Choroid plexus epithelial cell (primary cell): ENCODE measurements at regions not wholly inside any gene's neighbourhood (a gene's known extent, or its start where the extent isn't known, plus 50 kb on each side); places are given as distances from the start of the nearest gene placed in this dataset.

ENCODE experiments used
- DNase-seq: peaks from one replicate; pipeline ENCODE4 v3.0.0-alpha.2; 2010; ENCODE audit warnings: low read depth
- H3K4me3 ChIP-seq: 2 replicates; pipeline ENCODE4 v1.5.1; 2011; ENCODE audit warnings: low read depth, mild to moderate bottlenecking, control low read depth, low read length, moderate library complexity
- CTCF ChIP-seq: conservative IDR thresholded peaks from 2 replicates; pipeline ENCODE4 v1.5.1; 2011; ENCODE audit warnings: low read depth, mild to moderate bottlenecking, control low read depth, inconsistent platforms, low read length, moderate library complexity

- DNase-seq: no peak
- H3K4me3 ChIP-seq: no peak overlapping the region
- no peak for TF ChIP-seq CTCF
These were observed 76.7 kb upstream of the MARCHF10 start for GRCh38 chr17:62884781-62885180.

GRCh38 chr17:62882878-62883277, 74.8 kb upstream of the MARCHF10 start:
- peak; percentile 60 for DNase-seq
- no peak for TF ChIP-seq CTCF
- H3K4me3 ChIP-seq: no peak overlapping the region

- no peak overlapping the region for H3K4me3 ChIP-seq
- no peak for TF ChIP-seq CTCF
- no peak for DNase-seq
These were observed 74.2 kb upstream of the MARCHF10 start for GRCh38 chr17:62882284-62882683.

GRCh38 chr17:62880120-62880519, 72.0 kb upstream of the MARCHF10 start:
- TF ChIP-seq CTCF: no peak
- no peak for DNase-seq
- no peak overlapping the region for H3K4me3 ChIP-seq

GRCh38 chr17:62876673-62877405, 68.7 kb upstream of the MARCHF10 start:
- no peak for DNase-seq
- TF ChIP-seq CTCF: no peak
- H3K4me3 ChIP-seq: no peak overlapping the region

GRCh38 chr17:62876063-62876462, 67.9 kb upstream of the MARCHF10 start:
- TF ChIP-seq CTCF: no peak
- H3K4me3 ChIP-seq: no peak overlapping the region
- no peak for DNase-seq

GRCh38 chr17:62875296-62875695, 67.2 kb upstream of the MARCHF10 start:
- no peak for TF ChIP-seq CTCF
- no peak overlapping the region for H3K4me3 ChIP-seq
- no peak for DNase-seq
